SK-N-SH treated with all-trans-retinoic acid at 6 μM for 48 hours (cell line): ENCODE measurements at regions not wholly inside any gene's neighbourhood (a gene's known extent, or its start where the extent isn't known, plus 50 kb on each side); places are given as distances from the start of the nearest gene placed in this dataset.

Experiments
- ATAC-seq: fragments of 200-7000 bp; cut with Tn5 transposase; 3 replicates; pipeline ENCODE4 v1.9.1; 2020; ENCODE audit warnings: mild to moderate bottlenecking, moderate library complexity
- ARNTL ChIP-seq: fragments of 450-650 bp; formaldehyde crosslinking; IDR thresholded peaks from 2 replicates; pipeline ENCODE4 v1.5.0; 2020; ENCODE audit warnings: low read depth, mild to moderate bottlenecking, moderate library complexity, borderline replicate concordance
- BACH2 ChIP-seq: fragments of 250-450 bp; sonication (Bioruptor Pico); IDR thresholded peaks from 2 replicates; pipeline ENCODE4 v1.9.0; 2021; ENCODE audit warnings: mild to moderate bottlenecking, borderline replicate concordance
- CSDC2 ChIP-seq: fragments of 250-450 bp; sonication (Bioruptor Pico); IDR thresholded peaks from 2 replicates; pipeline ENCODE4 v1.5.0; 2020; ENCODE audit warnings: mild to moderate bottlenecking, moderate library complexity
- CSRNP3 ChIP-seq: fragments of 250-450 bp; sonication (Bioruptor Pico); IDR thresholded peaks from 2 replicates; pipeline ENCODE4 v1.5.1; 2021; ENCODE audit warnings: mild to moderate bottlenecking, moderate library complexity
- GLIS3 ChIP-seq: fragments of 250-450 bp; sonication (Bioruptor Pico); IDR thresholded peaks from 2 replicates; pipeline ENCODE4 v1.5.0; 2020; ENCODE audit warnings: mild to moderate bottlenecking, moderate library complexity
- ISL1 ChIP-seq: fragments of 250-450 bp; sonication (Bioruptor Pico); IDR thresholded peaks from 2 replicates; pipeline ENCODE4 v2.1.2; 2022; ENCODE audit warnings: mild to moderate bottlenecking, moderate library complexity
- OSR1 ChIP-seq: fragments of 250-450 bp; sonication (Bioruptor Pico); IDR thresholded peaks from 2 replicates; pipeline ENCODE4 v1.8.0; 2022; ENCODE audit warnings: moderate library complexity, mild to moderate bottlenecking, inconsistent platforms
- PATZ1 ChIP-seq: fragments of 250-450 bp; sonication (Bioruptor Pico); IDR thresholded peaks from 2 replicates; pipeline ENCODE4 v1.8.0; 2020; ENCODE audit warnings: mild to moderate bottlenecking, moderate library complexity, borderline replicate concordance
- PPARA ChIP-seq: fragments of 250-450 bp; sonication (Bioruptor Pico); IDR thresholded peaks from 2 replicates; pipeline ENCODE4 v1.5.0; 2020; ENCODE audit warnings: mild to moderate bottlenecking, borderline replicate concordance
- SNAI2 ChIP-seq: fragments of 250-450 bp; sonication (Bioruptor Pico); IDR thresholded peaks from 2 replicates; pipeline ENCODE4 v1.5.0; 2020; ENCODE audit warnings: mild to moderate bottlenecking, moderate library complexity
- TCF4 ChIP-seq: fragments of 250-450 bp; sonication (Bioruptor Pico); IDR thresholded peaks from 2 replicates; pipeline ENCODE4 v1.8.0; 2021; ENCODE audit warnings: mild to moderate bottlenecking, moderate library complexity, borderline replicate concordance
- TOX ChIP-seq: fragments of 250-450 bp; sonication (Bioruptor Pico); IDR thresholded peaks from 2 replicates; pipeline ENCODE4 v1.8.0; 2021; ENCODE audit warnings: mild to moderate bottlenecking, moderate library complexity, borderline replicate concordance
- TSHZ2 ChIP-seq: fragments of 250-450 bp; sonication (Bioruptor Pico); IDR thresholded peaks from 2 replicates; pipeline ENCODE4 v1.5.0; 2020; ENCODE audit warnings: mild to moderate bottlenecking, moderate library complexity
- ZFP30 ChIP-seq: fragments of 450-650 bp; formaldehyde crosslinking; IDR thresholded peaks from 2 replicates; pipeline ENCODE4 v1.5.0; 2022; ENCODE audit warnings: mild to moderate bottlenecking, moderate library complexity
- ZNF565 ChIP-seq: fragments of 450-650 bp; formaldehyde crosslinking; conservative IDR thresholded peaks from 2 replicates; pipeline ENCODE4 v1.5.0; 2020; ENCODE audit warnings: low read depth, mild to moderate bottlenecking, moderate library complexity
- ZNF70 ChIP-seq: fragments of 450-650 bp; formaldehyde crosslinking; IDR thresholded peaks from 2 replicates; pipeline ENCODE4 v1.5.0; 2020; ENCODE audit warnings: mild to moderate bottlenecking, moderate library complexity
- TF ChIP-seq, protein P1 (sequence below): fragments of 250-450 bp; sonication (Bioruptor Pico); IDR thresholded peaks from 2 replicates; pipeline ENCODE4 v1.8.0; 2021; ENCODE audit warnings: low read depth, mild to moderate bottlenecking, moderate library complexity, borderline replicate concordance

DNA sequence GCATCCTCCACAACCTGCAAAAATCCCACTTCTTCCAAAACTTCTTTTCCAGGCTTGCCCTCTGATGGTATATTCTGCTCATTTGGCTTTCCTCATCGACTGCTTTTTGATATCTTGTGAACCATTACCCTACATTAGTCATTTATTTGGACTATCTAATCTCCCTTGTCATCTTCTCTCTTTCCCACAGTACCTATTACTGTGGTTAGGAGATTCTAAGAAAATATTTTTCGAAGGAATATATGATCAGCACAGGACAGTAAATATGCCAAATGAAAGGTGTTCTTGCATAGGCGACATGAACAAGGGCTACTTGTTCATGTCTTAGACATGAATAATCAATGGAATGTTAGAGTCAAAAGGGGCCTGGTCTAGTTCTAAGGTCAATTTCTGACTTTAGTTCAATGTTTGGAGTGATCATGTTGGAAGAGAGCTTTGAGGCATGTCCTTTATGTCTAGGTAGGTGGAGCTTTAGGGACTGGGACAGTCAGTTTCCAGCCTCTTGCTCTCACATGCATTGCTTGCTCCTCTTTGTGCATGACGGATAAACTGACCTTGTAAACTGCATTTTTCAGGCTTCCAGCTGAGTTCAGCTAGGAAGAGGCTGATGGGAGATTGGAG lies 243.4 kb upstream of the RPS23 start:
- ATAC-seq: no peak
- TF ChIP-seq ZNF70 (CRISPR knock-in tag) (no peak), CSRNP3 (no peak), OSR1 (CRISPR knock-in tag) (no peak), SNAI2 (CRISPR knock-in tag) (no peak), PPARA (CRISPR knock-in tag) (no peak), TOX (CRISPR knock-in tag) (no peak), ARNTL (CRISPR knock-in tag) (no peak), ZNF565 (no peak), ZFP30 (CRISPR knock-in tag) (no peak), BACH2 (CRISPR knock-in tag) (no peak), PATZ1 (CRISPR knock-in tag) (no peak), TSHZ2 (CRISPR knock-in tag) (no peak), TCF4 (CRISPR knock-in tag) (no peak)
- TF ChIP-seq, protein P1, sequence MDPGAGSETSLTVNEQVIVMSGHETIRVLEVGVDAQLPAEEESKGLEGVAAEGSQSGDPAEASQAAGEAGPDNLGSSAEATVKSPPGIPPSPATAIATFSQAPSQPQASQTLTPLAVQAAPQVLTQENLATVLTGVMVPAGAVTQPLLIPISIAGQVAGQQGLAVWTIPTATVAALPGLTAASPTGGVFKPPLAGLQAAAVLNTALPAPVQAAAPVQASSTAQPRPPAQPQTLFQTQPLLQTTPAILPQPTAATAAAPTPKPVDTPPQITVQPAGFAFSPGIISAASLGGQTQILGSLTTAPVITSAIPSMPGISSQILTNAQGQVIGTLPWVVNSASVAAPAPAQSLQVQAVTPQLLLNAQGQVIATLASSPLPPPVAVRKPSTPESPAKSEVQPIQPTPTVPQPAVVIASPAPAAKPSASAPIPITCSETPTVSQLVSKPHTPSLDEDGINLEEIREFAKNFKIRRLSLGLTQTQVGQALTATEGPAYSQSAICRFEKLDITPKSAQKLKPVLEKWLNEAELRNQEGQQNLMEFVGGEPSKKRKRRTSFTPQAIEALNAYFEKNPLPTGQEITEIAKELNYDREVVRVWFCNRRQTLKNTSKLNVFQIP: no peak

- no peak for TF ChIP-seq TOX (CRISPR knock-in tag)
- no peak for TF ChIP-seq GLIS3 (CRISPR knock-in tag)
- TF ChIP-seq ISL1 (CRISPR knock-in tag): no peak
- no peak for TF ChIP-seq SNAI2 (CRISPR knock-in tag)
- TF ChIP-seq, protein P1: no peak
- no peak for TF ChIP-seq TSHZ2 (CRISPR knock-in tag)
- no peak for TF ChIP-seq TCF4 (CRISPR knock-in tag)
- TF ChIP-seq OSR1 (CRISPR knock-in tag): no peak
- no peak for TF ChIP-seq CSDC2
- no peak for TF ChIP-seq PATZ1 (CRISPR knock-in tag)
- TF ChIP-seq, all 23 proteins: peak for 0
- no peak for ATAC-seq
Measured at GRCh38 chr5:82519558-82519957, 241.4 kb upstream of the RPS23 start.
